22Rv1 (cell line): ENCODE measurements at regions not wholly inside any gene's neighbourhood (a gene's known extent, or its start where the extent isn't known, plus 50 kb on each side); places are given as distances from the start of the nearest gene placed in this dataset.
A peak's percentile ranks its signal among the peaks of the same experiment; 100 is the strongest.

ENCODE experiments used
- H3K27ac ChIP-seq: fragments of 450-650 bp; 2 replicates; pipeline ENCODE4 v1.5.1; 2017
- CTCF ChIP-seq: fragments of 450-650 bp; IDR thresholded peaks from 2 replicates; pipeline ENCODE4 v1.5.1; 2017; ENCODE audit warnings: mild to moderate bottlenecking
- ZFX ChIP-seq: fragments of 450-650 bp; IDR thresholded peaks from 2 replicates; pipeline ENCODE4 v1.6.1; 2017; ENCODE audit warnings: antibody characterized with exemption, borderline replicate concordance

GRCh38 chr9:94166976-94167346, 82.7 kb downstream of the PTPDC1 start:
- TF ChIP-seq ZFX = no peak
- TF ChIP-seq CTCF = no peak
- H3K27ac ChIP-seq = peak overlapping the region; percentile 99

GRCh38 chr9:94167376-94167890, 83.2 kb downstream of the PTPDC1 start:
- TF ChIP-seq ZFX (no peak), CTCF (no peak)
- peak overlapping the region; percentile 99 for H3K27ac ChIP-seq

GRCh38 chr9:94168203-94169000, 84.1 kb downstream of the PTPDC1 start:
- H3K27ac ChIP-seq = peak overlapping the region; percentile 99

GRCh38 chr9:94169968-94170367, 85.7 kb downstream of the PTPDC1 start:
- H3K27ac ChIP-seq = no peak overlapping the region
- TF ChIP-seq CTCF (no peak), ZFX (no peak)

More at GRCh38 chr9:94168203-94169000, 84.1 kb downstream of the PTPDC1 start:
- no peak for TF ChIP-seq CTCF
- TF ChIP-seq ZFX = no peak

- H3K27ac ChIP-seq = no peak overlapping the region
- no peak for TF ChIP-seq ZFX
- no peak for TF ChIP-seq CTCF
Measured at GRCh38 chr9:94173632-94174031, 85.5 kb upstream of the ZNF169 start.

- H3K27ac ChIP-seq = no peak overlapping the region
- TF ChIP-seq ZFX (no peak), CTCF (no peak)
Measured at GRCh38 chr9:94174164-94174563, 84.9 kb upstream of the ZNF169 start.

- no peak overlapping the region for H3K27ac ChIP-seq
Measured at GRCh38 chr9:94175669-94176068, 83.4 kb upstream of the ZNF169 start.

More at GRCh38 chr9:94175669-94176068, 83.4 kb upstream of the ZNF169 start:
- TF ChIP-seq ZFX (no peak), CTCF (no peak)
